GM18870 (cell line): ENCODE measurements at regions not wholly inside any gene's neighbourhood (a gene's known extent, or its start where the extent isn't known, plus 50 kb on each side); places are given as distances from the start of the nearest gene placed in this dataset.
A peak's percentile ranks its signal among the peaks of the same experiment; 100 is the strongest.

Experiments
- ATAC-seq: cut with Tn5 transposase; IDR thresholded peaks from one replicate; pipeline ENCODE4 v1.9.1; 2021; ENCODE audit warnings: moderate library complexity; ENCODE audit not compliant: unreplicated experiment

GRCh38 chr16:62676306-62676705 lies 640.1 kb upstream of the CDH8 start:
- ATAC-seq: no peak

GRCh38 chr16:62665269-62665668 lies 629.0 kb upstream of the CDH8 start:
- ATAC-seq: no peak

GRCh38 chr16:62664566-62664965 lies 628.3 kb upstream of the CDH8 start:
- ATAC-seq: no peak

- no peak for ATAC-seq
Measured at GRCh38 chr16:62661435-62661834, 625.2 kb upstream of the CDH8 start.

GRCh38 chr16:62657116-62657515 lies 620.9 kb upstream of the CDH8 start:
- ATAC-seq: no peak

- no peak for ATAC-seq
Measured at GRCh38 chr16:62652441-62653120, 616.3 kb upstream of the CDH8 start.

GRCh38 chr16:62648256-62648655 lies 612.0 kb upstream of the CDH8 start:
- no peak for ATAC-seq

GRCh38 chr16:62644030-62644812 lies 608.0 kb upstream of the CDH8 start:
- no peak for ATAC-seq

- no peak for ATAC-seq
Measured at GRCh38 chr16:62642677-62643076, 606.4 kb upstream of the CDH8 start.

- no peak for ATAC-seq
Measured at GRCh38 chr16:62639890-62640289, 603.7 kb upstream of the CDH8 start.

GRCh38 chr16:62638964-62639870 lies 603.0 kb upstream of the CDH8 start:
- peak; percentile 87 for ATAC-seq

- ATAC-seq: peak; percentile 23
Measured at GRCh38 chr16:62638324-62638911, 602.2 kb upstream of the CDH8 start.

- no peak for ATAC-seq
Measured at GRCh38 chr16:62625326-62625725, 589.1 kb upstream of the CDH8 start.

- no peak for ATAC-seq
Measured at GRCh38 chr16:62620275-62620674, 584.0 kb upstream of the CDH8 start.

GRCh38 chr16:62615526-62615925 lies 579.3 kb upstream of the CDH8 start:
- ATAC-seq: no peak

- no peak for ATAC-seq
Measured at GRCh38 chr16:62610291-62610690, 574.1 kb upstream of the CDH8 start.

- no peak for ATAC-seq
Measured at GRCh38 chr16:62602790-62603189, 566.6 kb upstream of the CDH8 start.

- ATAC-seq: no peak
Measured at GRCh38 chr16:62597875-62598274, 561.6 kb upstream of the CDH8 start.

GRCh38 chr16:62596584-62596983 lies 560.3 kb upstream of the CDH8 start:
- ATAC-seq: no peak

- no peak for ATAC-seq
Measured at GRCh38 chr16:62596125-62596524, 559.9 kb upstream of the CDH8 start.
